HG03095 (cell line): ENCODE measurements at regions not wholly inside any gene's neighbourhood (a gene's known extent, or its start where the extent isn't known, plus 50 kb on each side); places are given as distances from the start of the nearest gene placed in this dataset.

Experiments
- ATAC-seq: cut with Tn5 transposase; IDR thresholded peaks from one replicate; pipeline ENCODE4 v1.9.1; 2021; ENCODE audit warnings: moderate library complexity; ENCODE audit not compliant: unreplicated experiment

GRCh38 chr11:8340296-8340695 is 76.6 kb upstream of the LMO1 start:
- no peak for ATAC-seq

- ATAC-seq, result no peak
Measured at GRCh38 chr11:8339592-8340022, 75.9 kb upstream of the LMO1 start.

- ATAC-seq, result peak; percentile 69
Measured at GRCh38 chr11:8338138-8338537, 74.5 kb upstream of the LMO1 start.

GRCh38 chr11:8337130-8337795 is 73.6 kb upstream of the LMO1 start:
- no peak for ATAC-seq

- ATAC-seq, result no peak
Measured at GRCh38 chr11:8336356-8337129, 72.9 kb upstream of the LMO1 start.

GRCh38 chr11:8335683-8336082 is 72.0 kb upstream of the LMO1 start:
- ATAC-seq, result no peak

- ATAC-seq, result no peak
Measured at GRCh38 chr11:8335186-8335585, 71.5 kb upstream of the LMO1 start.

- ATAC-seq, result no peak
Measured at GRCh38 chr11:8333811-8334401, 70.2 kb upstream of the LMO1 start.

- ATAC-seq, result no peak
Measured at GRCh38 chr11:8333376-8333775, 69.7 kb upstream of the LMO1 start.

- no peak for ATAC-seq
Measured at GRCh38 chr11:8332891-8333290, 69.2 kb upstream of the LMO1 start.

GRCh38 chr11:8332196-8332595 is 68.5 kb upstream of the LMO1 start:
- ATAC-seq, result no peak

GRCh38 chr11:8331767-8332166 is 68.1 kb upstream of the LMO1 start:
- no peak for ATAC-seq

GRCh38 chr11:8330896-8331295 is 67.2 kb upstream of the LMO1 start:
- ATAC-seq, result no peak

- ATAC-seq, result no peak
Measured at GRCh38 chr11:8330404-8330803, 66.7 kb upstream of the LMO1 start.

GRCh38 chr11:8329847-8330361 is 66.2 kb upstream of the LMO1 start:
- no peak for ATAC-seq

- ATAC-seq, result no peak
Measured at GRCh38 chr11:8329336-8329735, 65.7 kb upstream of the LMO1 start.

GRCh38 chr11:8328848-8329330 is 65.2 kb upstream of the LMO1 start:
- peak; percentile 49 for ATAC-seq

- ATAC-seq, result peak; percentile 2
Measured at GRCh38 chr11:8328231-8328794, 64.6 kb upstream of the LMO1 start.

GRCh38 chr11:8327761-8328192 is 64.1 kb upstream of the LMO1 start:
- ATAC-seq, result peak; percentile 76

GRCh38 chr11:8326337-8326736 is 62.7 kb upstream of the LMO1 start:
- no peak for ATAC-seq

- no peak for ATAC-seq
Measured at GRCh38 chr11:8325591-8326304, 62.1 kb upstream of the LMO1 start.
